ENCODE measurements at regions not wholly inside any gene's neighbourhood (a gene's known extent, or its start where the extent isn't known, plus 50 kb on each side); places are given as distances from the start of the nearest gene placed in this dataset.
A peak's percentile ranks its signal among the peaks of the same experiment; 100 is the strongest.
"Not testable (repeated sequence)": the region's sequence is repeated elsewhere in the genome, so short reads cannot be mapped to it uniquely, and the experiment has no call there.

DNA sequence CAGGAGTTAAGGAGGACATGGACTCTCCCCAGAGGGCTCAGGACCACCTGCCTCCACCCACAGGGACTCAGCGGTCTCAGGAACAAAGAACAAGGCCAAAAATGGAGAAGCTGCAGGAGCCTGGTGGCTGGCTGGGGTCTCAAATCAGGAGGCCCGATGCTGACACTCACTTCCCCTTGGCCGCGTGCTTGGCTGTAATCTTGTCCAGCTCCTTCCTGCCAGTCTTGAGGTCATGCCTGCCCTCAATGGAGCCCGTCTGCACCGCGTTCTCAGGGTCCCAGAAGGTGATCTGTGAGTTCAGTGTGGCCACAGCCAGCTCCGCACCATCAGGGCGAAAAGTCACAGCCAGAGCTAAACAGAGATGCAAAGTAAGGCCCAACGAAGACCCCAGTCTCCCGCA, 5381.9 kb upstream of the TPTE start:
- H3K27ac ChIP-seq (ENCODE audit: low read depth in 1 of 2, low read length in 2 of 2); H3K36me3 ChIP-seq (ENCODE audit: insufficient read depth, low read length); POLR2A ChIA-PET; H3K4me3 Mint-ChIP-seq; H3K36me3 Mint-ChIP-seq (ENCODE audit: low read depth); H3K9me3 ChIP-seq (ENCODE audit: control insufficient read depth in 1 of 2, insufficient read depth in 1 of 2, low read length in 2 of 2); ATAC-seq (ENCODE audit: poor library complexity); H3K27me3 Mint-ChIP-seq; intact Hi-C loops (cut with DNase I, micrococcal nuclease); H3K4me1 Mint-ChIP-seq (ENCODE audit: low read depth); H3K9me3 Mint-ChIP-seq; H3K27ac Mint-ChIP-seq; DNase-seq; H3K4me3 ChIP-seq (ENCODE audit: low read length); H3K27me3 ChIP-seq (ENCODE audit: control insufficient read depth in 1 of 2, insufficient read depth in 2 of 2, low read length in 2 of 2); CTCF ChIA-PET; H3K4me1 ChIP-seq (ENCODE audit: insufficient read depth, low read length): not testable (repeated sequence)

DNA sequence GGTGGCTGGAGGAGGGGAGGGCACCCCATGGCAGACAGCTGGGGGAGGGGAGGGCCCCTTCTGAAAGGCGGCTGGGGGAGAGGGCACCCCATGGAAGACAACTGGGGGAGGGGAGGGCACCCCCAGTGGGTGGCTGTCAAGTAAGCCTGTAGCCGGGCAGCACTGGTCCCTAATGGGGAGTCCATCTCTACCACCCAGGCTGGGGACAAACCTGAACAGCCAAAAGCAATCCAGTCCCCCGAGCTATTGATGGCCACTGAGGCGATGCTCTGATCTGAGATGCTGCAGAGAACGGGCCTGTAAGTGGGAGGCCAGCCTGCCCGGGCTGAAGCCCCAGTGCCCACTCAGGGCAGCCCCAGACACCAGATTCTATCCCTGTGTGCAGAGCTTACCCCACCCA, 5378.4 kb upstream of the TPTE start:
- H3K4me3 ChIP-seq (ENCODE audit: low read length); H3K9me3 ChIP-seq (ENCODE audit: control insufficient read depth in 1 of 2, insufficient read depth in 1 of 2, low read length in 2 of 2); H3K27me3 ChIP-seq (ENCODE audit: control insufficient read depth in 1 of 2, insufficient read depth in 2 of 2, low read length in 2 of 2); intact Hi-C loops (cut with DNase I, micrococcal nuclease); ATAC-seq (ENCODE audit: poor library complexity); H3K4me1 ChIP-seq (ENCODE audit: insufficient read depth, low read length); H3K36me3 ChIP-seq (ENCODE audit: insufficient read depth, low read length); H3K27ac ChIP-seq (ENCODE audit: low read depth in 1 of 2, low read length in 2 of 2); H3K36me3 Mint-ChIP-seq (ENCODE audit: low read depth); H3K4me1 Mint-ChIP-seq (ENCODE audit: low read depth); H3K4me3 Mint-ChIP-seq; DNase-seq; H3K27me3 Mint-ChIP-seq; H3K27ac Mint-ChIP-seq; H3K9me3 Mint-ChIP-seq; POLR2A ChIA-PET; CTCF ChIA-PET: not testable (repeated sequence)

GRCh38 chr21:5144731-5145130, 5376.7 kb upstream of the TPTE start:
- not testable (repeated sequence) for H3K36me3 Mint-ChIP-seq (ENCODE audit: low read depth); H3K4me1 ChIP-seq (ENCODE audit: insufficient read depth, low read length)

GRCh38 chr21:5147685-5148084, 5373.7 kb upstream of the TPTE start:
- not testable (repeated sequence) for H3K9me3 Mint-ChIP-seq
- peak in 1 of 14 experiments; percentile 7 for DNase-seq

More at GRCh38 chr21:5144731-5145130, 5376.7 kb upstream of the TPTE start:
- ATAC-seq (ENCODE audit: poor library complexity); H3K27ac ChIP-seq (ENCODE audit: low read depth in 1 of 2, low read length in 2 of 2); H3K27me3 Mint-ChIP-seq; CTCF ChIA-PET; H3K4me1 Mint-ChIP-seq (ENCODE audit: low read depth); H3K36me3 ChIP-seq (ENCODE audit: insufficient read depth, low read length); H3K27ac Mint-ChIP-seq; H3K27me3 ChIP-seq (ENCODE audit: control insufficient read depth in 1 of 2, insufficient read depth in 2 of 2, low read length in 2 of 2); H3K4me3 ChIP-seq (ENCODE audit: low read length); H3K4me3 Mint-ChIP-seq; POLR2A ChIA-PET; H3K9me3 ChIP-seq (ENCODE audit: control insufficient read depth in 1 of 2, insufficient read depth in 1 of 2, low read length in 2 of 2); H3K9me3 Mint-ChIP-seq; intact Hi-C loops (cut with DNase I, micrococcal nuclease); DNase-seq: not testable (repeated sequence)

GRCh38 chr21:5149222-5149621, 5372.2 kb upstream of the TPTE start:
- H3K9me3 ChIP-seq (ENCODE audit: control insufficient read depth in 1 of 2, insufficient read depth in 1 of 2, low read length in 2 of 2); POLR2A ChIA-PET; H3K27me3 Mint-ChIP-seq; H3K36me3 ChIP-seq (ENCODE audit: insufficient read depth, low read length); CTCF ChIA-PET; H3K36me3 Mint-ChIP-seq (ENCODE audit: low read depth); H3K4me3 Mint-ChIP-seq; ATAC-seq (ENCODE audit: poor library complexity); H3K27ac Mint-ChIP-seq; H3K4me1 ChIP-seq (ENCODE audit: insufficient read depth, low read length); H3K27me3 ChIP-seq (ENCODE audit: control insufficient read depth in 1 of 2, insufficient read depth in 2 of 2, low read length in 2 of 2); H3K4me3 ChIP-seq (ENCODE audit: low read length); H3K9me3 Mint-ChIP-seq; H3K4me1 Mint-ChIP-seq (ENCODE audit: low read depth); H3K27ac ChIP-seq (ENCODE audit: low read depth in 1 of 2, low read length in 2 of 2); intact Hi-C loops (cut with DNase I, micrococcal nuclease); DNase-seq: not testable (repeated sequence)

More at GRCh38 chr21:5147685-5148084, 5373.7 kb upstream of the TPTE start:
- H3K27ac ChIP-seq (ENCODE audit: low read depth in 1 of 2, low read length in 2 of 2); H3K27me3 Mint-ChIP-seq; H3K4me1 ChIP-seq (ENCODE audit: insufficient read depth, low read length); H3K27me3 ChIP-seq (ENCODE audit: control insufficient read depth in 1 of 2, insufficient read depth in 2 of 2, low read length in 2 of 2); H3K4me3 ChIP-seq (ENCODE audit: low read length); intact Hi-C loops (cut with DNase I, micrococcal nuclease); H3K4me1 Mint-ChIP-seq (ENCODE audit: low read depth); CTCF ChIA-PET; POLR2A ChIA-PET; H3K9me3 ChIP-seq (ENCODE audit: control insufficient read depth in 1 of 2, insufficient read depth in 1 of 2, low read length in 2 of 2); H3K27ac Mint-ChIP-seq; ATAC-seq (ENCODE audit: poor library complexity); H3K36me3 Mint-ChIP-seq (ENCODE audit: low read depth); H3K36me3 ChIP-seq (ENCODE audit: insufficient read depth, low read length); H3K4me3 Mint-ChIP-seq: not testable (repeated sequence)

DNA sequence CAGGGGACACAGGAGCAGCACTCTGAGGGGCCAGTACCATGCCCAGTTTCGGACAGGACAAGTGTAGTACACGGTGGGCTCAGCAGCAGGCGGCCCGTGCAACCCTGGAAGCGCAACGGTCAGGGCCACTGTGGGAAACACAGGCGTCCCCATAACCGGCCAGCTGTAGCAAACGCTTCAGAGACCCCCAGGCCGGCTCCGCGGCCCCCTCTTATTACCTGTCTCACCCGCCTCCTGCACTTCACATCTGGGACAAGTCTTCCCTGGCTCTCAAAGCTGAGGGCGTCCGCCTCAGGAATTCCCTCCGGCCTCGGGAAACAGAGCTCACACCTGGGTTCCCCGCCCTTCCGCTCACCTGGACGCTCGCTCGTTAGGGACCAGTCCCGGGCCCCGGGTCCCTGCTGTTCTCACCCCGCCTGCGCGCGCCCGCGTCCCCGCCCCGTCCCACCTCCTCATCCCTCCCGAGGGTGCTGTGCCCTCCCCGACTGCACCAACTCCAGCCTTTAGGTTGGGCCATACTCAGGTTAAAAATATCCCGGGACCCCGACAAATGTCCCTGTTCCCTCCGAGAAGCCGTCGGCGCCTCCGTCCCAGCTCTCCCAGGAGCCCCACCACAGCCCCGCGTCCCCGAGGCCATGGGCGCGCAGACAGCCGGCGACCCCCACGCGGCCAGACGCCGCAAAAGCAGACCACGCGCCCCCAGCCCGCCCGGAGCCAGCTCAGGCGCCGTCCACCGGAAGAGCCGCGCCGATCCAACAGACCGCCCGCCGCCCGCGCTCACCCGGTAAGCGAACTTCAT, 5367.3 kb upstream of the TPTE start:
- H3K27ac Mint-ChIP-seq; H3K4me1 ChIP-seq (ENCODE audit: insufficient read depth, low read length); H3K27ac ChIP-seq (ENCODE audit: low read depth in 1 of 2, low read length in 2 of 2); H3K27me3 Mint-ChIP-seq; H3K36me3 Mint-ChIP-seq (ENCODE audit: low read depth); H3K27me3 ChIP-seq (ENCODE audit: control insufficient read depth in 1 of 2, insufficient read depth in 2 of 2, low read length in 2 of 2); H3K36me3 ChIP-seq (ENCODE audit: insufficient read depth, low read length); H3K9me3 Mint-ChIP-seq; CTCF ChIA-PET; intact Hi-C loops (cut with DNase I, micrococcal nuclease); H3K9me3 ChIP-seq (ENCODE audit: control insufficient read depth in 1 of 2, insufficient read depth in 1 of 2, low read length in 2 of 2); DNase-seq; ATAC-seq (ENCODE audit: poor library complexity); POLR2A ChIA-PET; H3K4me1 Mint-ChIP-seq (ENCODE audit: low read depth); H3K4me3 Mint-ChIP-seq: not testable (repeated sequence)
- H3K4me3 ChIP-seq (ENCODE audit: low read length): peak overlapping the region; percentile 28

DNA sequence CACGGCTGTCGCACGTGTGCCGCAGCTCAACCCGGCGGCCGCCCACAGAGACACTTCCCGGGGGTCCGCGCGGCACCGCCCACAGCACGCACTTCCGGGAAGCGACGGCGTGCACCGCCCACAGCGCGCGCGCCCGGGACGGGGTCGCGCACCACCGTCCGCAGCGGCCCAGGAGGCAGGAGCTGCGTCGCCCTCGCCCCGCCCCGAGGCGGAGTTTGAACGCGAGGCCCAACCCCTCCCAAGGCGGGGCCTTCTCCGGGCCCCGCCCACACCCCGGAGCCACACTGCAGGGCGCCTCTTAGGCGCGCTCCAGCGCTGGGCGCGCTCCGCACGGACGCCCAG, 5366.8 kb upstream of the TPTE start:
- POLR2A ChIA-PET; intact Hi-C loops (cut with DNase I, micrococcal nuclease); H3K27me3 Mint-ChIP-seq; H3K27me3 ChIP-seq (ENCODE audit: control insufficient read depth in 1 of 2, insufficient read depth in 2 of 2, low read length in 2 of 2); H3K4me3 ChIP-seq (ENCODE audit: low read length); H3K4me3 Mint-ChIP-seq; CTCF ChIA-PET; H3K9me3 Mint-ChIP-seq; H3K4me1 Mint-ChIP-seq (ENCODE audit: low read depth); H3K27ac Mint-ChIP-seq; H3K9me3 ChIP-seq (ENCODE audit: control insufficient read depth in 1 of 2, insufficient read depth in 1 of 2, low read length in 2 of 2); H3K27ac ChIP-seq (ENCODE audit: low read depth in 1 of 2, low read length in 2 of 2); H3K4me1 ChIP-seq (ENCODE audit: insufficient read depth, low read length); H3K36me3 ChIP-seq (ENCODE audit: insufficient read depth, low read length); H3K36me3 Mint-ChIP-seq (ENCODE audit: low read depth): not testable (repeated sequence)
- ATAC-seq (ENCODE audit: poor library complexity) (peak; percentile 98), DNase-seq (peak; percentile 58 to 94 (median 84))

All from CD4-positive, alpha-beta T cell (primary cell).